ENCODE measurements at regions not wholly inside any gene's neighbourhood (a gene's known extent, or its start where the extent isn't known, plus 50 kb on each side); places are given as distances from the start of the nearest gene placed in this dataset.

- DNase-seq (ENCODE audit: low spot score): no peak
Measured at GRCh38 chr18:72470391-72470790, 73.8 kb downstream of the CBLN2 start.

- no peak for DNase-seq (ENCODE audit: low spot score)
Measured at GRCh38 chr18:72468021-72468710, 76.0 kb downstream of the CBLN2 start.

GRCh38 chr18:72460210-72460680 is 83.9 kb downstream of the CBLN2 start:
- no peak for DNase-seq (ENCODE audit: low spot score)

- DNase-seq (ENCODE audit: low spot score): no peak
Measured at GRCh38 chr18:72458271-72458670, 85.9 kb downstream of the CBLN2 start.

- no peak for DNase-seq (ENCODE audit: low spot score)
Measured at GRCh38 chr18:72456802-72457201, 87.3 kb downstream of the CBLN2 start.

- no peak for DNase-seq (ENCODE audit: low spot score)
Measured at GRCh38 chr18:72452328-72452727, 91.8 kb downstream of the CBLN2 start.

GRCh38 chr18:72444798-72445155 is 99.4 kb downstream of the CBLN2 start:
- DNase-seq (ENCODE audit: low spot score): no peak

GRCh38 chr18:72444111-72444797 is 99.9 kb downstream of the CBLN2 start:
- DNase-seq (ENCODE audit: low spot score): no peak

GRCh38 chr18:72436401-72436800 is 107.7 kb downstream of the CBLN2 start:
- DNase-seq (ENCODE audit: low spot score): no peak

GRCh38 chr18:72433756-72434155 is 110.4 kb downstream of the CBLN2 start:
- DNase-seq (ENCODE audit: low spot score): no peak

- no peak for DNase-seq (ENCODE audit: low spot score)
Measured at GRCh38 chr18:72427721-72428120, 116.4 kb downstream of the CBLN2 start.

- no peak for DNase-seq (ENCODE audit: low spot score)
Measured at GRCh38 chr18:72419914-72420313, 124.2 kb downstream of the CBLN2 start.

- no peak for DNase-seq (ENCODE audit: low spot score)
Measured at GRCh38 chr18:72412927-72413326, 131.2 kb downstream of the CBLN2 start.

GRCh38 chr18:72411261-72411660 is 132.9 kb downstream of the CBLN2 start:
- no peak for DNase-seq (ENCODE audit: low spot score)

- no peak for DNase-seq (ENCODE audit: low spot score)
Measured at GRCh38 chr18:72410399-72410798, 133.7 kb downstream of the CBLN2 start.

GRCh38 chr18:72409903-72410302 is 134.2 kb downstream of the CBLN2 start:
- DNase-seq (ENCODE audit: low spot score): no peak

- no peak for DNase-seq (ENCODE audit: low spot score)
Measured at GRCh38 chr18:72407048-72407447, 137.1 kb downstream of the CBLN2 start.

GRCh38 chr18:72391951-72392350 is 152.2 kb downstream of the CBLN2 start:
- DNase-seq (ENCODE audit: low spot score): no peak

GRCh38 chr18:72391427-72391826 is 152.7 kb downstream of the CBLN2 start:
- DNase-seq (ENCODE audit: low spot score): no peak

- no peak for DNase-seq (ENCODE audit: low spot score)
Measured at GRCh38 chr18:72378016-72378415, 166.1 kb downstream of the CBLN2 start.

- DNase-seq (ENCODE audit: low spot score): no peak
Measured at GRCh38 chr18:72376256-72376655, 167.9 kb downstream of the CBLN2 start.

- no peak for DNase-seq (ENCODE audit: low spot score)
Measured at GRCh38 chr18:72375618-72376017, 168.5 kb downstream of the CBLN2 start.

- no peak for DNase-seq (ENCODE audit: low spot score)
Measured at GRCh38 chr18:72372076-72372475, 172.1 kb downstream of the CBLN2 start.

GRCh38 chr18:72368308-72368707 is 175.8 kb downstream of the CBLN2 start:
- no peak for DNase-seq (ENCODE audit: low spot score)
